GM12865 (cell line): ENCODE measurements at regions not wholly inside any gene's neighbourhood (a gene's known extent, or its start where the extent isn't known, plus 50 kb on each side); places are given as distances from the start of the nearest gene placed in this dataset.

Experiments used
- DNase-seq: peaks from one replicate; pipeline ENCODE4 v3.0.0; 2010; ENCODE audit warnings: low read depth
- H3K4me3 ChIP-seq: 2 replicates; pipeline ENCODE4 v1.5.1; 2011; ENCODE audit warnings: mild to moderate bottlenecking, low read depth, low read length, control low read depth
- CTCF ChIP-seq: IDR thresholded peaks from 2 replicates; pipeline ENCODE4 v1.5.1; 2011; ENCODE audit warnings: low read length, control low read depth, low read depth, inconsistent platforms; ENCODE audit not compliant: insufficient read depth; ENCODE audit errors: missing control alignments

- DNase-seq: no peak
- no peak overlapping the region for H3K4me3 ChIP-seq
- TF ChIP-seq CTCF: no peak
Measured at GRCh38 chr6:14756340-14756739, 489.5 kb upstream of the JARID2 start.

GRCh38 chr6:14757014-14757413, 488.9 kb upstream of the JARID2 start:
- no peak for TF ChIP-seq CTCF
- DNase-seq: no peak
- no peak overlapping the region for H3K4me3 ChIP-seq

GRCh38 chr6:14757418-14757817, 488.5 kb upstream of the JARID2 start:
- no peak overlapping the region for H3K4me3 ChIP-seq
- TF ChIP-seq CTCF: no peak
- no peak for DNase-seq

GRCh38 chr6:14758421-14759081, 487.3 kb upstream of the JARID2 start:
- no peak for DNase-seq
- no peak overlapping the region for H3K4me3 ChIP-seq
- TF ChIP-seq CTCF: no peak

GRCh38 chr6:14759976-14760672, 485.7 kb upstream of the JARID2 start:
- no peak for DNase-seq
- no peak overlapping the region for H3K4me3 ChIP-seq
- TF ChIP-seq CTCF: no peak

GRCh38 chr6:14762077-14762476, 483.8 kb upstream of the JARID2 start:
- DNase-seq: no peak
- TF ChIP-seq CTCF: no peak

More at GRCh38 chr6:14762077-14762476, 483.8 kb upstream of the JARID2 start:
- H3K4me3 ChIP-seq: no peak overlapping the region
